Body of pancreas (tissue), 4 donors: ENCODE measurements at regions not wholly inside any gene's neighbourhood (a gene's known extent, or its start where the extent isn't known, plus 50 kb on each side); places are given as distances from the start of the nearest gene placed in this dataset.
A peak's percentile ranks its signal among the peaks of the same experiment; 100 is the strongest.

Experiments used
- ATAC-seq: fragments of 150-250 bp; one replicate; pipeline ENCODE4 v1.9.1; 2016
- DNase-seq, 4 donors: peaks; one replicate each; pipeline ENCODE4 v3.0.0-alpha.2; 2019
- H3K27ac ChIP-seq, 4 donors: fragments of 200-600 bp; sonication (generic); 1 replicate in 3 of 4; 2 replicates in 1 of 4; pipeline versions ENCODE4 v1.5.1 to v1.6.1; 2016 to 2019; ENCODE audit warnings: mild to moderate bottlenecking in 1 of 4, mixed read lengths in 1 of 4, moderate library complexity in 1 of 4
- H3K27me3 ChIP-seq, 2 donors: fragments of 200-600 bp; sonication (generic); one replicate each; pipeline ENCODE4 v1.6.0; 2016; ENCODE audit warnings: mild to moderate bottlenecking in 1 of 2
- H3K36me3 ChIP-seq, 2 donors: fragments of 200-600 bp; sonication (generic); replicated peaks in 1 of 2; 2 replicates each; pipeline ENCODE4 v1.5.1; 2016; ENCODE audit warnings: low read depth in 2 of 2; ENCODE audit not compliant: insufficient read depth in 1 of 2
- H3K4me1 ChIP-seq: fragments of 200-600 bp; sonication (generic); one replicate; pipeline ENCODE4 v1.6.0; 2016
- H3K4me3 ChIP-seq, 2 donors: fragments of 200-600 bp; sonication (generic); 1 replicate in 1 of 2; 2 replicates in 1 of 2; pipeline ENCODE4 v1.5.1; 2016 to 2019
- H3K9me3 ChIP-seq, 3 donors: fragments of 200-600 bp; sonication (generic); 1 replicate in 2 of 3; 2 replicates in 1 of 3; pipeline ENCODE4 v1.5.1; 2016
- POLR2A ChIP-seq, 3 donors: fragments of 450-650 bp; IDR thresholded peaks; one replicate each; pipeline ENCODE4 v1.6.1; 2016; ENCODE audit warnings: antibody characterized with exemption in 3 of 3, mild to moderate bottlenecking in 2 of 3
- WGBS, 2 donors: methylation state at CpG; one replicate each; pipeline ENCODE4 v1.1.5; 2017; 5-methylcytosine and 5-hydroxymethylcytosine counted together
- intact Hi-C: fragments of 100-400 bp; cut with DNase I; formaldehyde crosslinking; loops from one replicate; pipeline ENCODE4 v1.15.1; 2023
- TF ChIP-seq, protein P1 (sequence below), 7 experiments: fragments of 450-650 bp in 4 of 7; fragments of 200-600 bp in 3 of 7; sonication (generic) in 3 of 7; IDR thresholded peaks; one replicate each; pipeline ENCODE4 v1.5.1; 2016 to 2019; ENCODE audit warnings: antibody characterized with exemption in 7 of 7

DNA sequence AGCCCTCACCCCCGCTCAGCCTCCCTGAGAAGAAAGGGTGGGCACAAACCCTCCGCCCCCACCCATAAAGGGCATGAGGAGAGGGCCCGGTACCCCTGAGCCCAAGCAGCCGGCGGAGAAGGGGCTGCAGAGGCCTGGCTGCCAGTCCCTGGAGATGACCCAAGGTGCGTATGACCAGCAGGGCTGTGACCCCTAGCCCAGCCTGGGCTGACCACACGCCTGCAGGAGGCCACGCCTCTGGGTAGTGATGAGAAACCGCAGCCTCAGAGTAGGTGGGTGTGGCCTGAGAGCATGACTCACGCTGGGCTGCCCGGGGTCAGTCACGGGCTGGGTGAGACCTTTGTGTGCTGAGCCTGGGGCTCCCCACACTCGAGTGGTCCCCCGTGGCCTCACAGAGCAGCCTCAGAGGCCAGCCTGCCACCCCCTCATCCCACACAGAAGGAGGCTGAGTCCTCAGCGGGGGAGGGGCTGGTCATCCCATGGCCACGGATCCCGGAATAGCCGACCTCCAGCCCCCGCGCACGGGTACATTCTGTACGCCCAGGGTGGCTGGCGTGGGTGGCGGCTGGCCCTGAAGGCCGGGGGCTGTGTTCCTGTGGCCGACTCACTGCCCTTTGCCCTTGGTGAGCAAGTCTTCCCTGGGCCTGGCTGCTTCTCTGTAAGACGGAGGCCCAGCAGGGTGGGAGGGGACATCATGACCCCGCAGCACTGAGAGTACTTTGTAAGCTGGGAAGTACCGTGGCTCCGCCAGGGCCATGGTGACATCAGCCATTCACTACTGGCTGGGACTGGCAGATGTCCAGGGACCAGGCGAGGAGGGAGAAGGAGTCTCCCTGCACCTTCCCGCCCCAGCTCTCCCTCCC is 110.8 kb upstream of the OTOS start:
- Histone ChIP-seq H3K27ac (peak overlapping the region; percentile 87 to 98 (median 95)), H3K36me3 (no peaks in the 10 kb centered on the region), H3K27me3 (no peaks in the 10 kb centered on the region), H3K4me1 (peaks cover 49% of the 10 kb centered on the region), H3K4me3 (no peak overlapping the region), H3K9me3 (no peaks in the 10 kb centered on the region)
- ATAC-seq (peak; percentile 86), DNase-seq (peak; percentile 93 to 96 (median 94))
- TF ChIP-seq, protein P1, sequence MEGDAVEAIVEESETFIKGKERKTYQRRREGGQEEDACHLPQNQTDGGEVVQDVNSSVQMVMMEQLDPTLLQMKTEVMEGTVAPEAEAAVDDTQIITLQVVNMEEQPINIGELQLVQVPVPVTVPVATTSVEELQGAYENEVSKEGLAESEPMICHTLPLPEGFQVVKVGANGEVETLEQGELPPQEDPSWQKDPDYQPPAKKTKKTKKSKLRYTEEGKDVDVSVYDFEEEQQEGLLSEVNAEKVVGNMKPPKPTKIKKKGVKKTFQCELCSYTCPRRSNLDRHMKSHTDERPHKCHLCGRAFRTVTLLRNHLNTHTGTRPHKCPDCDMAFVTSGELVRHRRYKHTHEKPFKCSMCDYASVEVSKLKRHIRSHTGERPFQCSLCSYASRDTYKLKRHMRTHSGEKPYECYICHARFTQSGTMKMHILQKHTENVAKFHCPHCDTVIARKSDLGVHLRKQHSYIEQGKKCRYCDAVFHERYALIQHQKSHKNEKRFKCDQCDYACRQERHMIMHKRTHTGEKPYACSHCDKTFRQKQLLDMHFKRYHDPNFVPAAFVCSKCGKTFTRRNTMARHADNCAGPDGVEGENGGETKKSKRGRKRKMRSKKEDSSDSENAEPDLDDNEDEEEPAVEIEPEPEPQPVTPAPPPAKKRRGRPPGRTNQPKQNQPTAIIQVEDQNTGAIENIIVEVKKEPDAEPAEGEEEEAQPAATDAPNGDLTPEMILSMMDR (IDR thresholded peaks at IDR 0.05), result no peak
- peak; percentile 62 to 82 (median 63) for TF ChIP-seq POLR2A (IDR thresholded peaks at IDR 0.05)
- 0 to 24% methylated on average over 8 to 30 of the region's 32 CpGs for WGBS, 2 donors
- intact Hi-C loops, result no loop called here

DNA sequence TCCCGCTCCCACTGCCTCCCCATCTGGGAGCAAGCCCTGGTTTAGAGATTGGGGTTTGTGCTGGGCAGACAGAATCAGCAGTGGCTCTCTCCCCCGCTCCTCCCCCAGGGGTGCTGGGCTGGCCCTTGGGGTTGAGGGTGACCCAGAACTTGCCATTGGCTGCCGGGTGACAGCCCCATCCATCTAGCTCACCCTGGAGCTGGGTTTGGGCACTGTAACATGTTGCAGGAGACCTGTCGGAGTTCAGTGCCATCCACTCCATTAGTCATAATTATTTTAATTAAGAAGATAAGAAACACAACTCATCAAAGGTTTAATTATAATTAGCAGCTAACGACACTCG is 111.4 kb upstream of the OTOS start:
- TF ChIP-seq, protein P1 (IDR thresholded peaks at IDR 0.05), result no peak
- TF ChIP-seq POLR2A (IDR thresholded peaks at IDR 0.05), result peak in 1 of 3 donors; percentile 7

DNA sequence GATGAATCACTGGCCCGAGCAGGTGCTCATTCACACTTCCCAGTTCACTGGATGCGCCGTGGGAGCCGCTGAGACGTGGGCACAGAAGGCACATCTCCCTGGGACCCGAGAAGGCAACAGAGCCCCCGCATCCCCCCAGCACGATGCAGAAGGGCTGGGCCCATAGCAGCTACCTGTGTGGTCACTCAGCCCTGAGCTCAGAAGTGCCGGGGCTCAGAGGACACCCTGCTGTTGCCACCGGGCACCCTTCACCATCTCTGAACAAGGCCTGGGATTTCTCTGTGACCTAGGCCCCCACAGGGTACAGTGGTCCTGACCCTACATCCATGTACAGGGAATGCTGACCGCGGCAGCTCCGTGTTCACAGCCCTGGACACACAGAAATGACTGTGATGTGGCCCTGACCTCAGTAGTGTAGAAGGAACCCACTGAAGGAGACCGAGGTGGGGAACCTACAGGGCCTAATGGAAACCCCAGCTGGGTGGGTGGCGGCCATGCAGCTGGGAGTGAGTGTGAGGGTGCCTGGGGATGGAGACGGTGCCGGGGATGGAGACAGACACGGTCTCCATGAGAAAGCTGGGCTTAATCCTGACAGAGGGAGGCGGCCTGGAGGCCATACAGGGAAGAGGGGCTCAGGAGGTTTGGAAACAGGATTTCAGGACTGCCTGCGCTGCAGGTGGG is 111.9 kb upstream of the OTOS start:
- H3K4me3 ChIP-seq, result no peak overlapping the region
- DNase-seq (no peak), ATAC-seq (no peak)
- H3K27me3 ChIP-seq, result no peaks in the 10 kb centered on the region
- no peaks in the 10 kb centered on the region for H3K9me3 ChIP-seq
- peaks cover 56% of the 10 kb centered on the region for H3K4me1 ChIP-seq
- H3K27ac ChIP-seq, result peak overlapping the region; percentile 87 to 98 (median 95)
- TF ChIP-seq, protein P1 (IDR thresholded peaks at IDR 0.05), result no peak
- no peak for TF ChIP-seq POLR2A (IDR thresholded peaks at IDR 0.05)
- intact Hi-C loops, result no loop called here
- 82 to 91% methylated on average over 16 to 20 of the region's 20 CpGs for WGBS, 2 donors
- H3K36me3 ChIP-seq, result no peaks in the 10 kb centered on the region

More for the DNA sequence above, 111.4 kb upstream of the OTOS start:
- Histone ChIP-seq H3K27ac (peak overlapping the region; percentile 87 to 98 (median 95)), H3K4me3 (no peak overlapping the region), H3K4me1 (peaks cover 55% of the 10 kb centered on the region), H3K9me3 (no peaks in the 10 kb centered on the region), H3K27me3 (no peaks in the 10 kb centered on the region), H3K36me3 (no peaks in the 10 kb centered on the region)
- DNase-seq, result no peak
- ATAC-seq, result no peak
- intact Hi-C loops, result no loop called here
- WGBS, 2 donors, result 74 to 76% methylated on average over 5 to 6 of the region's 6 CpGs

DNA sequence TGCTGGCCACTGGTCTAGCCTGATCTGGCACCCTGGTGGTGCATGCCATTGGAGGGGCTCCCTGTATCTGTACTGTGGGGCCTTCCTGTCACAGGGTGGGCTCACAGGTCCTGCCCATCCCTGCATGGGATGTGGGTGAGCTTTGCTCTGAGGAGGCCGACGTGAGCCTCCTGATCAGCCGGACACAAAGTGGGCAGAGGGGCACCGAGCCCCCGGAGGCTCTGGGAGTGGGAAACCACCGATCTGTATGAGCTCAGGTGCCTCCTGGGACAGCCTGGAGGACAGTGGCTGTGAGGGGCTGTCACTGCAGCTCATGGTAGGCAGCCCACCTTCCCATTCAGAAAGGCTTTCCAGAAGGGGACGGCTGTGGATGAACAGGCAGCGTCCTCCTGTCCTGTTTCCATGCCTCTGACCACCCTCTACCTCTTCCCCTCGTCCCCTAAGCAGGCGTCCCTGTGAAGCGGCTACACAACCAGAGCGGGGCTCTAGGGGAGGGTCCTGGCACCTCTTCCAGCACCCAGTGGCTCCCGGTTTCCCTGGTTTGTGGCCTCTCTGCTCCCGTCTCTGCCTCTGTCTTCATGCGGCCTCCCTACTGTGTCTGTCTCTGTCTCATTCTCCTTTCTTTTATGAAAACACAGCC is 112.5 kb upstream of the OTOS start:
- TF ChIP-seq, protein P1 (IDR thresholded peaks at IDR 0.05), result no peak
- TF ChIP-seq POLR2A (IDR thresholded peaks at IDR 0.05), result no peak
- H3K4me3 ChIP-seq, result no peak overlapping the region
- no peaks in the 10 kb centered on the region for H3K36me3 ChIP-seq
- no peak for DNase-seq
- no peaks in the 10 kb centered on the region for H3K27me3 ChIP-seq
- H3K4me1 ChIP-seq, result peaks cover 59% of the 10 kb centered on the region
- WGBS, 2 donors, result 91 to 92% methylated on average over 13 to 15 of the region's 15 CpGs
- H3K27ac ChIP-seq, result peak overlapping the region in 3 of 4 donors; percentile 87 to 97 (median 93)
- intact Hi-C loops, result no loop called here
- no peaks in the 10 kb centered on the region for H3K9me3 ChIP-seq
- ATAC-seq, result no peak
